Esophagus squamous epithelium (tissue), 5 donors: ENCODE measurements at regions not wholly inside any gene's neighbourhood (a gene's known extent, or its start where the extent isn't known, plus 50 kb on each side); places are given as distances from the start of the nearest gene placed in this dataset.

Experiments used
- DNase-seq: peaks from one replicate; lab custom pipeline; 2025; lab: John Stamatoyannopoulos, UW
- H3K27ac ChIP-seq, 4 donors: fragments of 200-600 bp; sonication (generic); one replicate each; pipeline ENCODE4 v1.5.1; 2016 to 2019; ENCODE audit warnings: mild to moderate bottlenecking in 1 of 4
- H3K27me3 ChIP-seq, 4 donors: fragments of 200-600 bp; sonication (generic); 1 replicate in 3 of 4; 2 replicates in 1 of 4; pipeline versions ENCODE4 v1.5.1 to v1.6.0; 2017 to 2021; ENCODE audit warnings: antibody characterized with exemption in 1 of 4
- H3K36me3 ChIP-seq, 3 donors: fragments of 200-600 bp; sonication (generic); one replicate each; pipeline ENCODE4 v1.5.1; 2016 to 2019
- H3K4me1 ChIP-seq, 3 donors: fragments of 200-600 bp; sonication (generic); one replicate each; pipeline ENCODE4 v1.5.1; 2017 to 2019
- H3K4me3 ChIP-seq, 4 donors: fragments of 200-600 bp; sonication (generic); 1 replicate in 3 of 4; 2 replicates in 1 of 4; pipeline ENCODE4 v1.5.1; 2016 to 2019; ENCODE audit warnings: mild to moderate bottlenecking in 2 of 4, moderate library complexity in 1 of 4
- H3K9me3 ChIP-seq, 3 donors: fragments of 200-600 bp; sonication (generic); one replicate each; pipeline ENCODE4 v1.5.1; 2016 to 2019
- CTCF ChIP-seq, 6 experiments: fragments of 450-650 bp in 4 of 6; fragments of 200-600 bp in 2 of 6; sonication (generic) in 2 of 6; IDR thresholded peaks; one replicate each; pipeline ENCODE4 v1.5.1; 2016 to 2019; ENCODE audit warnings: antibody characterized with exemption in 6 of 6, mild to moderate bottlenecking in 4 of 6, moderate library complexity in 4 of 6
- POLR2A ChIP-seq, 4 donors: fragments of 450-650 bp; IDR thresholded peaks; one replicate each; pipeline ENCODE4 v1.6.1; 2017; ENCODE audit warnings: antibody characterized with exemption in 4 of 4, mild to moderate bottlenecking in 4 of 4, moderate library complexity in 3 of 4
- WGBS, 2 donors: methylation state at CpG; one replicate each; pipeline ENCODE4 v1.1.5; 2018; 5-methylcytosine and 5-hydroxymethylcytosine counted together
- intact Hi-C: fragments of 100-400 bp; cut with DNase I; formaldehyde crosslinking; loops from one replicate; pipeline ENCODE4 v1.15.0; 2022
- donor health status: DM: yes; HTN: yes; CAD: no.

- Histone ChIP-seq H3K9me3 (no peaks in the 10 kb centered on the region), H3K27ac (no peak overlapping the region), H3K4me1 (no peaks in the 10 kb centered on the region), H3K4me3 (no peak overlapping the region), H3K27me3 (no peaks in the 10 kb centered on the region), H3K36me3 (no peaks in the 10 kb centered on the region)
- DNase-seq: no peak
- TF ChIP-seq POLR2A (IDR thresholded peaks at IDR 0.05) (no peak), CTCF (IDR thresholded peaks at IDR 0.05) (no peak)
- 64 to 82% methylated on average over 14 to 17 of the region's 23 CpGs for WGBS, 2 donors
- intact Hi-C loops: no loop called here
Measured at GRCh38 chr9:78857373-78858225, 560.7 kb downstream of the PSAT1 start.

GRCh38 chr9:78858266-78858665 lies 561.3 kb downstream of the PSAT1 start:
- Histone ChIP-seq H3K27ac (no peak overlapping the region), H3K9me3 (no peaks in the 10 kb centered on the region), H3K27me3 (no peaks in the 10 kb centered on the region), H3K36me3 (no peaks in the 10 kb centered on the region), H3K4me1 (no peaks in the 10 kb centered on the region), H3K4me3 (no peak overlapping the region)
- intact Hi-C loops: no loop called here
- DNase-seq: no peak
- WGBS, 2 donors: 36 to 44% methylated on average over 1 of the region's 1 CpG
- TF ChIP-seq POLR2A (IDR thresholded peaks at IDR 0.05) (no peak), CTCF (IDR thresholded peaks at IDR 0.05) (no peak)

- Histone ChIP-seq H3K27ac (no peak overlapping the region), H3K9me3 (no peaks in the 10 kb centered on the region), H3K36me3 (no peaks in the 10 kb centered on the region), H3K27me3 (no peaks in the 10 kb centered on the region), H3K4me3 (no peak overlapping the region), H3K4me1 (no peaks in the 10 kb centered on the region)
- DNase-seq: no peak
- intact Hi-C loops: no loop called here
- no peak for TF ChIP-seq CTCF (IDR thresholded peaks at IDR 0.05)
- TF ChIP-seq POLR2A (IDR thresholded peaks at IDR 0.05): no peak
Measured at GRCh38 chr9:78860801-78861475, 564.0 kb downstream of the PSAT1 start.

DNA sequence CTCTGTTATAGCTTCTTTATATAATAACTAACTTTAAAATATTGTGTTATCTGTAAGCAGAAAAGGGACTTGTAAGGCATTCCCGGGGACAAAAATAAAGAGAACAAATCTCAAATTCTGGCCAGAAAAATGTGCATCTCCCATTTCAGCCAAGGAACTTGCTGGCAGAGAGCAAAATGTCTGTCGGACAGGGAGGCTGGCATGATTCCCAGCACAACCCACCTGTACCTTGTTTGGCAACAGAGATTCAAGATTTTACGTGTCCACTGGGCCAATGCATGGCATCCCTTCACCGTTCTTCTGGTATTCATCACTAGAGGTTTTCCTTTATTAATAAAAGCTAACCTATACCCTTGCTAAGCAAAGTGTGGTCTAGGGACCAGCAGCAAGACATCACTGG lies 566.6 kb downstream of the PSAT1 start:
- Histone ChIP-seq H3K4me1 (no peaks in the 10 kb centered on the region), H3K27ac (no peak overlapping the region), H3K4me3 (no peak overlapping the region), H3K36me3 (no peaks in the 10 kb centered on the region), H3K27me3 (no peaks in the 10 kb centered on the region), H3K9me3 (no peaks in the 10 kb centered on the region)
- intact Hi-C loops: no loop called here
- 37 to 60% methylated on average over 4 of the region's 4 CpGs for WGBS, 2 donors
- TF ChIP-seq CTCF (IDR thresholded peaks at IDR 0.05): no peak
- no peak for TF ChIP-seq POLR2A (IDR thresholded peaks at IDR 0.05)
- DNase-seq: no peak

- Histone ChIP-seq H3K36me3 (no peaks in the 10 kb centered on the region), H3K27ac (no peak overlapping the region), H3K27me3 (no peaks in the 10 kb centered on the region), H3K9me3 (no peaks in the 10 kb centered on the region), H3K4me1 (no peaks in the 10 kb centered on the region), H3K4me3 (no peak overlapping the region)
- DNase-seq: no peak
- TF ChIP-seq POLR2A (IDR thresholded peaks at IDR 0.05): no peak
- TF ChIP-seq CTCF (IDR thresholded peaks at IDR 0.05): no peak
- intact Hi-C loops: no loop called here
- WGBS, 2 donors: 68 to 81% methylated on average over 2 of the region's 2 CpGs
Measured at GRCh38 chr9:78865737-78866136, 568.8 kb downstream of the PSAT1 start.
